Activated naive CD8-positive, alpha-beta T cell (primary cell): ENCODE measurements at regions not wholly inside any gene's neighbourhood (a gene's known extent, or its start where the extent isn't known, plus 50 kb on each side); places are given as distances from the start of the nearest gene placed in this dataset.
"Not testable (repeated sequence)": the region's sequence is repeated elsewhere in the genome, so short reads cannot be mapped to it uniquely, and the experiment has no call there.

Experiments used
- H3K27ac Mint-ChIP-seq: one replicate; pipeline ENCODE4 v1.8.0; 2021; ENCODE audit warnings: mixed read lengths
- H3K27me3 Mint-ChIP-seq: one replicate; pipeline ENCODE4 v1.8.0; 2021; ENCODE audit warnings: mixed read lengths
- H3K36me3 Mint-ChIP-seq: one replicate; pipeline ENCODE4 v1.8.0; 2021; ENCODE audit warnings: mixed read lengths
- H3K4me1 Mint-ChIP-seq: one replicate; pipeline ENCODE4 v1.8.0; 2021; ENCODE audit warnings: low read depth, mixed read lengths
- H3K4me3 Mint-ChIP-seq: one replicate; pipeline ENCODE4 v1.8.0; 2021; ENCODE audit warnings: mild to moderate bottlenecking, mixed read lengths
- H3K9me3 Mint-ChIP-seq: one replicate; pipeline ENCODE4 v1.8.0; 2021; ENCODE audit warnings: low read depth, mixed read lengths

DNA sequence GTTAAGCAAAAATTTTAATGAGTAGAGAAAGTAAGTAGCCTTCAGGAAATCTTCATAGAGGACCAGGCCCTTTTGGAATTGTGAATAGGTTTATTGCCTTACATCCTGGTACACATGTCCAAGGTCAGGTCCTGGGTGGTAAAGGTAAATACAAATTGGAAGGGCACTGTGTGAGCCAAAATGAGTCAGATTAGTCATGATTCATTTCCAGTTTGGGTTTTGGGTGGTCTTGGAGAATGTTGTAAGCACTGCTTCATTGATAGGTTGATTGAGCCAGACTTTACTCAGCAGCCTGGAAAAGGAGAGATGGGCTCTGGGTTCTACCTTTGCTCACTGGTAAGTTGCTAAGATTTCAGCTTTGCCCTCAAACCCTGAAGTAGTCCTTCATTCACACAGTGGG lies 82.5 kb upstream of the ZNF169 start:
- Mint-ChIP-seq H3K4me3 (no peak overlapping the region), H3K36me3 (peaks cover 8% of the 10 kb centered on the region), H3K27me3 (no peaks in the 10 kb centered on the region), H3K4me1 (peaks cover 80% of the 10 kb centered on the region), H3K27ac (peak overlapping the region; percentile 90), H3K9me3 (no peaks in the 10 kb centered on the region)

DNA sequence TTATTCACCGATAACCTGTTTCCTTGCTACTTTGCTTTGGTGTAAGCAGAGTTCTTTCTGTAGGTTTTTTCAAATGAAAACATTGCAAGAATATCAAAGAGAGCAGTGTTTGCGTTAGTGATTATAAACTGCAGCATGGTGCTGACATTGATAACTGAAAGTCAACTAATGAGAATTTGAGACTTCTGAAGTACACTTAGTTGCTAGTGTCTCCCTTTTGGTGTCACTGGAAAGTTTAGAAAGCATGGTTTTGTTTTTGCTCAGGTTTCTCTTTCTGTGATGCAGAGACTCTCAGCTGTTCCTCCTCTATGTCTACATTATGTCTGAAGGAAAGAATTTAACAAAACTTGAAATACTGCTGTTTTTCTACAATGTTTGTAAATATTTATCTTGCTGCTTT lies 80.2 kb upstream of the ZNF169 start:
- H3K4me1 Mint-ChIP-seq = peaks cover 71% of the 10 kb centered on the region
- H3K27ac Mint-ChIP-seq = peak overlapping the region; percentile 82

DNA sequence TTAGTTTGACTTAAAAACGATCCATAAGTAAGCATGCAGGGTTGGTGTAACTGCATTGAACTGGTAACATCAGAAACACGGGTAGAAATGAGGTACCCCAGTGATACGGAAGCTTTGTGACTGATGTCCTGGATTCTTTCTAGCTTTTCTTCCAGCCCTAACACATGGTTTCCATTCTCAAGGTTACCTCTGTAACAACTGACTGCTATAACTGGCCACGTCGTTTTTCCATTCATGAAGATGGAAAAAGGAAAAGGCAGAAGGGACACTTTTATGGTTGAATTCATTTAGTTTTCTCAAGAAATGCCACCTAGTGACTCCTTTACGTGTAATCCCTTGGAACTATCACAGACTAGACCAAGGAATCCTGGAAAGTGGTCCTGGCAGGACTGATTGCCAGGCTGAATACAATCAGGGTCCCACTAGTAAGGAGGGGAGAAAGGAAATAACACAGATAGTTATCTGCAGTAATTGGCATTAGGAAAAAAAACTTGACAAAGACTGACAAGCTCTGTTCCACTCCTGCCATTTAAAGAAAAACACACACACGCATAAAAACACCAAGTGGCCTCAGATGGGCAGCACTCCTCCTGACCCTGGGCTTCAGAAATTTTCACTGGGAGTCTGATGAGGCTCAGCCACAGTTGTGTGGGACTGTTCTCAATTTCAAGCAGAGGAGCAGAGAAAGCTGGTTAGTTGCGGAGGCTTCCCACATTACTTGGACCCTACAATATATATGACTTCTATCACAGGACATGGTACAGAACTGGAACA lies 77.5 kb upstream of the ZNF169 start:
- Mint-ChIP-seq H3K27me3 (no peaks in the 10 kb centered on the region), H3K4me3 (no peak overlapping the region), H3K27ac (peak overlapping the region; percentile 81), H3K9me3 (no peaks in the 10 kb centered on the region), H3K4me1 (peaks cover 45% of the 10 kb centered on the region), H3K36me3 (peaks cover 12% of the 10 kb centered on the region)

More for the DNA sequence above, 80.2 kb upstream of the ZNF169 start:
- Mint-ChIP-seq H3K36me3 (peaks cover 14% of the 10 kb centered on the region), H3K9me3 (no peaks in the 10 kb centered on the region), H3K27me3 (no peaks in the 10 kb centered on the region), H3K4me3 (no peak overlapping the region)

DNA sequence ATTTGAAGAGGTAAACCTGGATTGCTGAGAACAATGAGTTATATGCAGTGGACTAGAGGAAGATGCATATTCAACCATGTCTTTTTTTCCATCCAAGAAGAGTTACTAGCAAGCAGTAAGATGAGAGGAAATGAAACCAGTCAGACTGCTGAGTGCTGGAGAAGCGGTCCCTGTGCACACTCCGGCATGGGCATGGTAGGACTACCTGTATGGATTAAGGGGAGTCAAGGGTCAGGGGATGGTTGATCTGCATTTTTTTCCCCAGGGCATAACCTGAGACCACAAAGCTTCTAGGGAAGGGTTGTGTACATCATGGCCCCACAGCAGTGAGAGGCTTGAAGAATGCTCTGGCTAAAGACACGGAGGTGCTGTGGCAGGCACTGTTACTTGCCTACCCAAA lies 76.6 kb upstream of the ZNF169 start:
- H3K36me3 Mint-ChIP-seq = peaks cover 12% of the 10 kb centered on the region
- H3K4me3 Mint-ChIP-seq = no peak overlapping the region
- H3K9me3 Mint-ChIP-seq = no peaks in the 10 kb centered on the region
- H3K27ac Mint-ChIP-seq = peak overlapping the region; percentile 81
- peaks cover 37% of the 10 kb centered on the region for H3K4me1 Mint-ChIP-seq
- H3K27me3 Mint-ChIP-seq = no peaks in the 10 kb centered on the region

DNA sequence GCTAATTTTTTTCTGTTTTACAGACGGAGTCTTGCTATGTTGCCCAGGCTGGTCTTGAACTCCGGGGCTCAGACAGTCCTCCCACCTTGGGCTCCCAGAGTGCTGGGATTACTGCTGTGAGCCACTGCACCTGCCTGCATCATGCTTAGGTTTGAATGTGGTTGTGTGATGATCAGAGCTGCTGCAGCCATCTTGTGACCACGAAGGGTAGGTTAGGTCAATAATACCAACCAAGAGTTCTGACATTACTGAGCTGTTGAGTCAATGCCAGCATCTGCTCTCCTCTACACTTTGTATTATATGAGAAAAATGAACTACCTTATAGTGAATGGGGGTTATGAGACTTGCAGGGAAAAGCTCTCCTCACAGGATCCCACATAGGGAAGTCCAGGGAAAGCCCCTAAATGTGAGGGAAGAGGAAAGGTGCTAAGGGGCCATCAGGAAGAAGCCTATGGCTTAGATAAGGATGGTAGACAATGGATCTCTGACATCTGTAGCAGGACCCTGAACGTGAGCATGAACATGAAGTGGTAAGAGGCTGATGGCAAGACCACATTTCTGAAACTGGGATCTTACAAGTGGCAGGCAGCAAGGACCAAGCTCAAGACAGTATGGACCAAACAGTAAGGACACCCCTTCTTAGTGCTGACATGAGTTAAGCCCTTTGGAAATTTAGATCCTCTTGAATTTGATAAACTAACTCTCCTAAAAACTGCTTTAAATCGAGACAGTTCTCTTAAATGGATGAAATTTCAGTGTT lies 75.7 kb upstream of the ZNF169 start:
- H3K27ac Mint-ChIP-seq = peak overlapping the region; percentile 46
- peaks cover 36% of the 10 kb centered on the region for H3K4me1 Mint-ChIP-seq
- no peaks in the 10 kb centered on the region for H3K9me3 Mint-ChIP-seq
- H3K4me3 Mint-ChIP-seq = no peak overlapping the region
- H3K27me3 Mint-ChIP-seq = no peaks in the 10 kb centered on the region
- H3K36me3 Mint-ChIP-seq = peaks cover 15% of the 10 kb centered on the region

DNA sequence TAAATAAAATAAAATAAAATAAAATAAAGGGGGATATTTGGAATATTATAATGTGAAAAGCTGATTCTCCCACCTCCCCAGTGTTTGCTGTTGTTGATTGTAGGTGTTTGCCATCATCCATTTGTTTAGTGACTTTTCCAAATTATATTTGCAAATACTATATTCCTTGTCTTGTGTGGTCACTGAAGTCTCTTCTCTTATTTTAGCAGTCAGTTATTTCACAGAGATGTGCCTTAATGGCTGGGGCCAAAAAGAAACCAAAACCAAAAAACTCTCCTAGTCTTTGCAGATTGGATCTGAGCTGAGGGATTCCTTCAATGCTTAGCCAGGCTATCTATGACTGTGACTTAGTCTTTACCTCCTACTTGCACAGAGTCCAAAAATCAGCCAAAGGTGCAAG lies 70.9 kb upstream of the ZNF169 start:
- Mint-ChIP-seq H3K27me3 (no peaks in the 10 kb centered on the region), H3K27ac (no peak overlapping the region), H3K4me3 (no peak overlapping the region), H3K9me3 (peaks cover 6% of the 10 kb centered on the region), H3K4me1 (peaks cover 5% of the 10 kb centered on the region), H3K36me3 (peaks cover 21% of the 10 kb centered on the region)

DNA sequence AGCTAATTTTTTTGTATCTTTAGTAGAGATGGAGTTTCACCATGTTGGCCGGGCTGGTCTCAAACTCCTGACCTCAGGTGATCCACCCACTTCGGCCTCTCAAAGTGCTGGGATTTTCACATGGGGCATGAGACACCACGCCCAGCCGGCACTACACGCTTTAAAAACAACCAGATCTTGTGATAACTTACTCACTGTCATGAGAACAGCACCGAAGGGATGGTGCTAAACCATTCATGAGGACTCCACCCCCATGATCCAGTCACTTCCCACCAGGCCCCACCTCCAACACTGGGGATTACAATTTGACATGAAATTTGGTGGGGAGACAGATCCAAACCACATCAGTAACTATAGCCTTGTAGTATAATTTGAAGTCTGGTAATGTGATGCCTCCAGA lies 67.4 kb upstream of the ZNF169 start:
- H3K27ac Mint-ChIP-seq, H3K4me3 Mint-ChIP-seq, H3K4me1 Mint-ChIP-seq, H3K27me3 Mint-ChIP-seq: not testable (repeated sequence)
- H3K9me3 Mint-ChIP-seq = peaks cover 18% of the 10 kb centered on the region
- H3K36me3 Mint-ChIP-seq = peaks cover 38% of the 10 kb centered on the region

DNA sequence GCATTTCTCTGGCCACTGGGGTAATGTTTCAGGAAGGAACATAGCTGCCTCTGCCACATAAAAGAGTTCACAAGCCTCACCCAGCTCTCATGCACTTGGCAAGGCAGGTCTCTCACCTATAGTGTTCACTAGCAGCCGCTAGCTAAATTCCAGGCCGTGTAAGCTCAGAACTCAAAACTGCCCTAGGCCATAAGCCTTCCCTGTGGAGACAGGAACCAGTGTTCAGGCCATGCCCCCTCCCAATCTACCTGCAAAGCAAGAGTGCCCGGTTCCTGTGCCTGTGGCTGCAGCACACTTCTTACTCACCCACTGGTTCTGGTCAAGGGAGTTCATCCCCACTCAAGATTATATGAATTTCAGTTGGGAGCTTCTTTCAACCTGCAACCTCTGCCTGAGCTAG lies 60.7 kb upstream of the ZNF169 start:
- no peak overlapping the region for H3K27ac Mint-ChIP-seq
- peaks cover 10% of the 10 kb centered on the region for H3K9me3 Mint-ChIP-seq
- no peaks in the 10 kb centered on the region for H3K27me3 Mint-ChIP-seq
- peaks cover 2% of the 10 kb centered on the region for H3K4me1 Mint-ChIP-seq
- H3K36me3 Mint-ChIP-seq = peaks cover 27% of the 10 kb centered on the region
- H3K4me3 Mint-ChIP-seq = no peak overlapping the region

DNA sequence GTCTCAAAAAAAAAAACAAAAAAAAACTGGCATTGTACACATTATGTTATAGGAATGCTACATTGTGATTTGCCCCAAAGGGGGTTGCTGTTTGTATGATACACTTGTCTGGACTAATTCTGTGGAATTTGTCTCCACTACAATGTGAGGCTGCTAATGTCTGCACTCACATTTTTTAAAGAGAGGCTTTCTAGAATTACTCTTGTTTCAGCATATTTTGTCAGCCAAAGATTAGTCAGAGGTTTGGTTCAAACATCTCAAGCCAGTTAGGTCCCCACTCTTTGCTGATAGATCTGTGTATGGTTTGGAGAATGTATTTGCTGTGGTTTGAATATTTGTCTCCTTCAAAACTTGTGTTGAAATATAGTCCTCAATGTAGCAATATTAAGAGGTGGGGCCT lies 59.3 kb upstream of the ZNF169 start:
- H3K27ac Mint-ChIP-seq = no peak overlapping the region
- peaks cover 9% of the 10 kb centered on the region for H3K9me3 Mint-ChIP-seq
- H3K4me3 Mint-ChIP-seq = no peak overlapping the region
- peaks cover 19% of the 10 kb centered on the region for H3K36me3 Mint-ChIP-seq
- H3K27me3 Mint-ChIP-seq = no peaks in the 10 kb centered on the region
- peaks cover 2% of the 10 kb centered on the region for H3K4me1 Mint-ChIP-seq

DNA sequence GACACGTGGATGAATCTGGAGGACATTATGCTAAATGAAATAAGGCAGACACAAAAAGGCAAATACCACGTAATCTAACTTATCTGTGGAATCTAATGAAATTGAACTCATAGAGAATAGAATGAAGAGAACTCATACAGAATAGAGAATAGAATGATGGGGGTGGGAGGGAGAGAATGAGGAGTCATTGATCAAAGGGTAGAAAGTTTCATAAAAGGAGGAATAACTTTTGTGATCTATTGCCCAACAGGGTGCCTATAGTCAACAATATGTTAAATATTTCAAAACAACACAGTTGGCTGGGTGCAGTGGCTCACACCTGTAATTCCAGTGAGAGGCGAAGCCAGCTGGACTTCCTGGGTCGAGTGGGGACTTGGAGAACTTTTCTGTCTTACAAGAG lies 54.9 kb upstream of the ZNF169 start:
- no peak overlapping the region for H3K4me3 Mint-ChIP-seq
- H3K9me3 Mint-ChIP-seq = peaks cover 4% of the 10 kb centered on the region
- no peaks in the 10 kb centered on the region for H3K4me1 Mint-ChIP-seq
- H3K27ac Mint-ChIP-seq = no peak overlapping the region
- H3K27me3 Mint-ChIP-seq = no peaks in the 10 kb centered on the region
- H3K36me3 Mint-ChIP-seq = peaks cover 7% of the 10 kb centered on the region

DNA sequence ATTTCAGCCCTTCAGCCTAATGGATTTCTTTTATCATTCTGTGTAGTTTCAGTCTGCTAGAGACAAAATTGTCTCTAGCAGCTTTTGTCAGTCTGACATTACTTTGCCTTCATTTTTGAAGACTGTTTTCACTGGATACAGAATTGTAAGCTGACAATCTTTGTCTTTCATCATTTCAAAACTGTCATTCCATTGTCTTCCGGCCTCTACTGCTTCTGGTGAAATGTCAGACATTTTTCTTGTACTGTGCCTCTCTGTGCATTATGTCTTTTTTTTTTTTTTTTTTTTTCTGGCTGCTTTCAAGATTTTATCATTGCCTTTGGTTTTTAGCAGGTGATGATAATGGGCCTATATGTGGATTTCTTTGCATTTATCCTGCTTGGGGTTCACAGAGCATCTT lies 51.3 kb upstream of the ZNF169 start:
- peaks cover 3% of the 10 kb centered on the region for H3K36me3 Mint-ChIP-seq
- peaks cover 4% of the 10 kb centered on the region for H3K9me3 Mint-ChIP-seq
- H3K4me1 Mint-ChIP-seq = no peaks in the 10 kb centered on the region
- peaks cover 6% of the 10 kb centered on the region for H3K27me3 Mint-ChIP-seq
- no peak overlapping the region for H3K27ac Mint-ChIP-seq
- H3K4me3 Mint-ChIP-seq = no peak overlapping the region
